Tibial nerve (tissue), 4 donors: ENCODE measurements at regions not wholly inside any gene's neighbourhood (a gene's known extent, or its start where the extent isn't known, plus 50 kb on each side); places are given as distances from the start of the nearest gene placed in this dataset.

Source experiments
- DNase-seq, 2 donors: peaks; one replicate each; pipeline ENCODE4 v3.0.0-alpha.2; 2019; ENCODE audit warnings: low spot score in 2 of 2
- H3K27ac ChIP-seq, 4 donors: fragments of 200-600 bp; sonication (generic) in 3 of 4; one replicate each; pipeline ENCODE4 v1.5.1; 2017 to 2019; ENCODE audit warnings: mild to moderate bottlenecking in 1 of 4
- H3K27me3 ChIP-seq, 2 donors: fragments of 200-600 bp; sonication (generic) in 1 of 2; one replicate each; pipeline versions ENCODE4 v1.5.1 to v1.6.0; 2017 to 2019
- H3K36me3 ChIP-seq, 3 donors: fragments of 200-600 bp; sonication (generic); one replicate each; pipeline ENCODE4 v1.5.1; 2018 to 2019
- H3K4me1 ChIP-seq, 4 donors: fragments of 200-600 bp; sonication (generic) in 3 of 4; one replicate each; pipeline ENCODE4 v1.5.1; 2017 to 2019
- H3K4me3 ChIP-seq, 4 donors: fragments of 200-600 bp; sonication (generic) in 3 of 4; one replicate each; pipeline ENCODE4 v1.5.1; 2017 to 2019; ENCODE audit warnings: mild to moderate bottlenecking in 1 of 4, moderate library complexity in 1 of 4
- H3K9me3 ChIP-seq, 4 donors: fragments of 200-600 bp; sonication (generic) in 3 of 4; one replicate each; pipeline ENCODE4 v1.5.1; 2017 to 2019
- EP300 ChIP-seq, 2 donors: sonication (generic); formaldehyde crosslinking; IDR thresholded peaks; one replicate each; pipeline ENCODE4 v1.6.1; 2017; ENCODE audit warnings: antibody characterized with exemption in 2 of 2, mild to moderate bottlenecking in 1 of 2
- POLR2A ChIP-seq, 2 donors: fragments of 450-650 bp; IDR thresholded peaks; one replicate each; pipeline ENCODE4 v1.6.1; 2017; ENCODE audit warnings: antibody characterized with exemption in 2 of 2, mild to moderate bottlenecking in 2 of 2, moderate library complexity in 2 of 2
- WGBS, 2 donors: methylation state at CpG; one replicate each; pipeline ENCODE4 v1.1.5; 2018; 5-methylcytosine and 5-hydroxymethylcytosine counted together
- TF ChIP-seq, protein P1 (sequence below), 5 experiments: fragments of 200-600 bp in 3 of 5; fragments of 450-650 bp in 2 of 5; sonication (generic) in 3 of 5; IDR thresholded peaks; one replicate each; pipeline ENCODE4 v1.5.1; 2016 to 2019; ENCODE audit warnings: antibody characterized with exemption in 5 of 5, mild to moderate bottlenecking in 3 of 5, moderate library complexity in 2 of 5

DNA sequence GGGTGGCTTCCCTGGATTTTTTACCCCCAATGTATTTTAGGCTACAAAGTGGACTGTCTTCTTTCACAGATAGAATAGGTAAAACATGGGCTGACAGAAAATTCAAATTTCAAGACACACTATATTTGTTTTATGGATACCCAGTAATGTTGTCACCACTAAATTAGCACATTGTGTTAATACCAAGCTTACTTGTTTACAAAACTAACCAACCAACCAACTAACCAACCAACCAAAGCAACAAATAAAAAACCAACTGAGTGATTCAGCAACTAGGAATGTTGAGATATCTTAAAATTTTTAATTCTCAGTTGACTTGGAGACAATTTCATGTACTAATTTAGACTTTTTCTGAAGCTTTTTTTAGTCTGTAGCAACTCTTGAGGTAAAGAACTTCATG, 69.3 kb upstream of the CTSC start:
- Histone ChIP-seq H3K4me3 (no peak overlapping the region), H3K27ac (no peak overlapping the region), H3K9me3 (no peaks in the 10 kb centered on the region), H3K27me3 (no peaks in the 10 kb centered on the region), H3K36me3 (no peaks in the 10 kb centered on the region), H3K4me1 (peaks cover 0 to 39% (median 15%) of the 10 kb centered on the region in 4 donors)
- no peak for TF ChIP-seq POLR2A (IDR thresholded peaks at IDR 0.05)
- no peak for TF ChIP-seq EP300 (IDR thresholded peaks at IDR 0.05)
- TF ChIP-seq, protein P1, sequence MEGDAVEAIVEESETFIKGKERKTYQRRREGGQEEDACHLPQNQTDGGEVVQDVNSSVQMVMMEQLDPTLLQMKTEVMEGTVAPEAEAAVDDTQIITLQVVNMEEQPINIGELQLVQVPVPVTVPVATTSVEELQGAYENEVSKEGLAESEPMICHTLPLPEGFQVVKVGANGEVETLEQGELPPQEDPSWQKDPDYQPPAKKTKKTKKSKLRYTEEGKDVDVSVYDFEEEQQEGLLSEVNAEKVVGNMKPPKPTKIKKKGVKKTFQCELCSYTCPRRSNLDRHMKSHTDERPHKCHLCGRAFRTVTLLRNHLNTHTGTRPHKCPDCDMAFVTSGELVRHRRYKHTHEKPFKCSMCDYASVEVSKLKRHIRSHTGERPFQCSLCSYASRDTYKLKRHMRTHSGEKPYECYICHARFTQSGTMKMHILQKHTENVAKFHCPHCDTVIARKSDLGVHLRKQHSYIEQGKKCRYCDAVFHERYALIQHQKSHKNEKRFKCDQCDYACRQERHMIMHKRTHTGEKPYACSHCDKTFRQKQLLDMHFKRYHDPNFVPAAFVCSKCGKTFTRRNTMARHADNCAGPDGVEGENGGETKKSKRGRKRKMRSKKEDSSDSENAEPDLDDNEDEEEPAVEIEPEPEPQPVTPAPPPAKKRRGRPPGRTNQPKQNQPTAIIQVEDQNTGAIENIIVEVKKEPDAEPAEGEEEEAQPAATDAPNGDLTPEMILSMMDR (IDR thresholded peaks at IDR 0.05) = no peak
- DNase-seq = no peak

DNA sequence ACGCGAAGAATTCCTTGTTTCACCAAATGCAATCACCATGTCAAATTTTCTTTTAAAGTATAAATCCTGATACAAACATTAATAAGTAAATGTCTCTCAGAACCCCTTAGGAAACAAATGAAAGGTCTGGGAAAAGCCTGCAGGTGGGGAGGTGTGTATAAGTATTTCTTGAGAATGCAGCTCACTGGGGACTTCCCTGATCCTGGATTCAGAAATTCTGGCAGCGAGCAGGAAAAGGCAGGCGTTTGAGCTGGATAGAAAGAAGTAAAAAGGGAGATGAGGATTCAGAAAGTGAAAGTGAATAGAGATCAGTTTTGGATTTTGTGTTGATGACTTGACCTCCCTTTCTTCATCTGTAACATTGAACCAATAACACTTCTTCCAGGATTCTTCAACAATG, 68.3 kb upstream of the CTSC start:
- Histone ChIP-seq H3K4me1 (peaks cover 0 to 41% (median 15%) of the 10 kb centered on the region in 4 donors), H3K36me3 (no peaks in the 10 kb centered on the region), H3K27me3 (no peaks in the 10 kb centered on the region), H3K4me3 (no peak overlapping the region), H3K9me3 (no peaks in the 10 kb centered on the region), H3K27ac (peak overlapping the region in 1 of 4 donors; percentile 2)
- 64 to 75% methylated on average over 4 of the region's 4 CpGs for WGBS, 2 donors
- no peak for TF ChIP-seq POLR2A (IDR thresholded peaks at IDR 0.05)
- TF ChIP-seq, protein P1 (IDR thresholded peaks at IDR 0.05) = no peak
- TF ChIP-seq EP300 (IDR thresholded peaks at IDR 0.05) = no peak
- no peak for DNase-seq

DNA sequence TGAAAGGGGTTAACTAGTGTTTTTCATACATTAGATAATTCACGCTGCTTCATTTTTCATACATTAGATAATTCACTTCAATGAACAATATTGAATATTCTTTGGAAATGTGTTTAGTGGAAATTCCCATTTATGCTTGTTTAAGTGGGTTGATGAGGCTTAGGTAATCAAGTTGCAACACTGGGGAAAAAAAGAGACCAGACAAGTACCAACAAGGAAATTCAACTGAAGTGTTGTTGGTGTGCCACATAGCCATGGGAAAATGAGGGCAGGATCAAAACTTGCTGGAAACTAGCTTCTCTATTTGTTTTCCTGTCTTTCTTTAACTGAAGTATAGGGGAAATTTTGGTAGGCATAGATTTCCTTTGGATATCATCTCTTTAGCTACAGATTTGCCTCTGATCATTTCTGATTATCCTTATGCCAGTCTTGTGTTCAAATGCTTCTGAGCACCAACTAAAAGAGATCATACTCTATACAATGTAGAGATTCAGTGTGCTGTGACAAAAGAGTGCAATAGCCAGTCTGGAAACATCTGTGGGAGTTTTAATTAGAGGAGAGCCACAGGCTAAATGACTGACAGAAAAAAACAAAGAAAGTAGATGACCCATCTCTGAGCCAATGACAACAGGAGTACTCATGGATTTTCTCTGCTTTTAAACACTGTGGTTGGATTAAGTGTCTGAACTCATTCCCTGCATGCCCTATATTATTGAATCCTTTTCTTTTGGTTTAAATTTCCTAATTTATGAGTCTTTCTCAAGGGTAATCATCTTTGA, 67.6 kb upstream of the CTSC start:
- H3K36me3 ChIP-seq = no peaks in the 10 kb centered on the region
- H3K27ac ChIP-seq = peak overlapping the region in 2 of 4 donors; percentile 2 to 68
- H3K9me3 ChIP-seq = no peaks in the 10 kb centered on the region
- H3K27me3 ChIP-seq = no peaks in the 10 kb centered on the region
- WGBS, 2 donors = 55 to 62% methylated on average over 1 of the region's 1 CpG
- peaks cover 0 to 41% (median 15%) of the 10 kb centered on the region in 4 donors for H3K4me1 ChIP-seq
- TF ChIP-seq POLR2A (IDR thresholded peaks at IDR 0.05) (no peak), EP300 (IDR thresholded peaks at IDR 0.05) (no peak)
- TF ChIP-seq, protein P1 (IDR thresholded peaks at IDR 0.05) = no peak
- H3K4me3 ChIP-seq = peak overlapping the region in 1 of 4 donors; percentile 9
- no peak for DNase-seq

GRCh38 chr11:88404391-88404790, 66.9 kb upstream of the CTSC start:
- Histone ChIP-seq H3K9me3 (no peaks in the 10 kb centered on the region), H3K4me3 (peak overlapping the region in 1 of 4 donors; percentile 9), H3K36me3 (no peaks in the 10 kb centered on the region), H3K4me1 (peaks cover 0 to 41% (median 15%) of the 10 kb centered on the region in 4 donors), H3K27me3 (no peaks in the 10 kb centered on the region), H3K27ac (peak overlapping the region in 2 of 4 donors; percentile 2 to 68)
- TF ChIP-seq POLR2A (IDR thresholded peaks at IDR 0.05) (no peak), EP300 (IDR thresholded peaks at IDR 0.05) (no peak)
- TF ChIP-seq, protein P1 (IDR thresholded peaks at IDR 0.05) = no peak
- WGBS, 2 donors = 70 to 83% methylated on average over 2 of the region's 2 CpGs
- DNase-seq = no peak

- Histone ChIP-seq H3K4me3 (no peak overlapping the region), H3K36me3 (no peaks in the 10 kb centered on the region), H3K4me1 (peaks cover 0 to 55% (median 18%) of the 10 kb centered on the region in 4 donors), H3K27ac (peak overlapping the region in 2 of 4 donors; percentile 67 to 68), H3K9me3 (no peaks in the 10 kb centered on the region), H3K27me3 (no peaks in the 10 kb centered on the region)
- DNase-seq = no peak
- TF ChIP-seq EP300 (IDR thresholded peaks at IDR 0.05) = no peak
- TF ChIP-seq, protein P1 (IDR thresholded peaks at IDR 0.05) = no peak
- no peak for TF ChIP-seq POLR2A (IDR thresholded peaks at IDR 0.05)
- 91 to 93% methylated on average over 5 of the region's 5 CpGs for WGBS, 2 donors
Observed at GRCh38 chr11:88402784-88403183, 65.2 kb upstream of the CTSC start.
